Calu3 (cell line): ENCODE measurements at regions not wholly inside any gene's neighbourhood (a gene's known extent, or its start where the extent isn't known, plus 50 kb on each side); places are given as distances from the start of the nearest gene placed in this dataset.

Experiments
- BruUV-seq: library from RNA; stranded (reverse); fragments of 400-500 nt; replicated peaks from 2 replicates; lab custom pipeline; 2021; lab: Mats Ljungman, UMichigan
- CTCF ChIA-PET: fragments of 300-600 bp; sonication (Branson Sonifier 250); formaldehyde crosslinking; loops from one replicate; lab custom pipeline; 2022; ENCODE audit warnings: antibody characterized with exemption; lab: Charles Lee
- DNase-seq: peaks from one replicate; pipeline ENCODE4 v3.0.0; 2022
- H3K27ac Mint-ChIP-seq: one replicate; pipeline ENCODE4 v1.8.0; 2022; ENCODE audit warnings: mixed read lengths; ENCODE audit not compliant: unreplicated experiment
- H3K27me3 Mint-ChIP-seq: one replicate; pipeline ENCODE4 v1.8.0; 2022; ENCODE audit warnings: mixed read lengths; ENCODE audit not compliant: unreplicated experiment
- H3K36me3 Mint-ChIP-seq: one replicate; pipeline ENCODE4 v1.8.0; 2022; ENCODE audit warnings: mild to moderate bottlenecking, moderate library complexity, mixed read lengths; ENCODE audit not compliant: insufficient read depth, unreplicated experiment
- H3K4me1 Mint-ChIP-seq: one replicate; pipeline ENCODE4 v1.8.0; 2022; ENCODE audit warnings: mild to moderate bottlenecking, low read depth, mixed read lengths; ENCODE audit not compliant: unreplicated experiment
- H3K4me3 Mint-ChIP-seq: one replicate; pipeline ENCODE4 v1.8.0; 2022; ENCODE audit warnings: mild to moderate bottlenecking, low read depth, moderate library complexity, mixed read lengths; ENCODE audit not compliant: unreplicated experiment
- H3K9me3 Mint-ChIP-seq: one replicate; pipeline ENCODE4 v1.8.0; 2022; ENCODE audit warnings: low read depth, mixed read lengths; ENCODE audit not compliant: unreplicated experiment
- CTCF ChIP-seq: fragments of 200-600 bp; IDR thresholded peaks from one replicate; pipeline ENCODE4 v1.8.0; 2022; ENCODE audit warnings: antibody characterized with exemption; ENCODE audit not compliant: unreplicated experiment
- intact Hi-C: fragments of 100-400 bp; cut with micrococcal nuclease; formaldehyde crosslinking; loops from one replicate; pipeline ENCODE4 v1.10.0; 2022; ENCODE audit not compliant: unreplicated experiment

GRCh38 chr10:31617757-31618156, 298.7 kb downstream of the ZEB1 start:
- CTCF ChIA-PET = no interaction called here
- no peak for DNase-seq
- peaks cover 23% of the 10 kb centered on the region for H3K27me3 Mint-ChIP-seq
- intact Hi-C loops = no loop called here
- no peaks in the 10 kb centered on the region for H3K36me3 Mint-ChIP-seq
- H3K4me3 Mint-ChIP-seq = no peak overlapping the region
- H3K27ac Mint-ChIP-seq = no peak overlapping the region
- BruUV-seq = no TSS peak
- TF ChIP-seq CTCF = no peak
- H3K9me3 Mint-ChIP-seq = no peaks in the 10 kb centered on the region
- H3K4me1 Mint-ChIP-seq = no peaks in the 10 kb centered on the region

GRCh38 chr10:31617133-31617532, 298.1 kb downstream of the ZEB1 start:
- no peak overlapping the region for H3K27ac Mint-ChIP-seq
- BruUV-seq = no TSS peak
- intact Hi-C loops = no loop called here
- peaks cover 23% of the 10 kb centered on the region for H3K27me3 Mint-ChIP-seq
- H3K4me3 Mint-ChIP-seq = no peak overlapping the region
- DNase-seq = no peak
- no peak for TF ChIP-seq CTCF
- H3K9me3 Mint-ChIP-seq = no peaks in the 10 kb centered on the region
- H3K36me3 Mint-ChIP-seq = no peaks in the 10 kb centered on the region
- H3K4me1 Mint-ChIP-seq = no peaks in the 10 kb centered on the region
- CTCF ChIA-PET = no interaction called here

GRCh38 chr10:31615129-31615528, 296.1 kb downstream of the ZEB1 start:
- H3K27me3 Mint-ChIP-seq = peaks cover 23% of the 10 kb centered on the region
- H3K36me3 Mint-ChIP-seq = no peaks in the 10 kb centered on the region
- no peak for TF ChIP-seq CTCF
- H3K9me3 Mint-ChIP-seq = no peaks in the 10 kb centered on the region
- CTCF ChIA-PET = no interaction called here
- no TSS peak for BruUV-seq
- H3K4me1 Mint-ChIP-seq = no peaks in the 10 kb centered on the region
- H3K27ac Mint-ChIP-seq = no peak overlapping the region
- H3K4me3 Mint-ChIP-seq = no peak overlapping the region
- intact Hi-C loops = no loop called here
- DNase-seq = no peak

GRCh38 chr10:31614611-31615010, 295.6 kb downstream of the ZEB1 start:
- TF ChIP-seq CTCF = no peak
- no TSS peak for BruUV-seq
- H3K27me3 Mint-ChIP-seq = peaks cover 23% of the 10 kb centered on the region
- H3K27ac Mint-ChIP-seq = no peak overlapping the region
- no peaks in the 10 kb centered on the region for H3K4me1 Mint-ChIP-seq
- no peak for DNase-seq
- no peak overlapping the region for H3K4me3 Mint-ChIP-seq
- intact Hi-C loops = no loop called here
- H3K9me3 Mint-ChIP-seq = no peaks in the 10 kb centered on the region
- H3K36me3 Mint-ChIP-seq = no peaks in the 10 kb centered on the region
- CTCF ChIA-PET = no interaction called here
